K562 (cell line): ENCODE measurements at regions not wholly inside any gene's neighbourhood (a gene's known extent, or its start where the extent isn't known, plus 50 kb on each side); places are given as distances from the start of the nearest gene placed in this dataset.

Source experiments
- ATAC-seq: fragments of 200-7000 bp; cut with Tn5 transposase; 3 replicates; pipeline ENCODE4 v1.9.1; 2020; ENCODE audit warnings: moderate library complexity
- BruUV-seq: library from RNA; stranded (reverse); fragments of 400-500 nt; replicated peaks from 2 replicates; lab custom pipeline; 2021; lab: Mats Ljungman, UMichigan
- CTCF ChIA-PET: fragments of 300-600 bp; formaldehyde crosslinking; extraction: SDS; loops from one replicate; lab custom pipeline; 2021; ENCODE audit warnings: low intra/inter-chr PET ratio; lab: Yijun Ruan, JAX
- POLR2A ChIA-PET: fragments of 300-600, 350-650 bp; sonication (Branson Sonifier 250); formaldehyde crosslinking; extraction: SDS; loops from one replicate; lab custom pipeline; 2021; ENCODE audit warnings: antibody characterized with exemption, inconsistent platforms; lab: Yijun Ruan, JAX
- DNase-seq, 4 experiments: peaks; one replicate each; pipeline versions ENCODE4 v3.0.0 to v3.0.0-alpha.2; 2011 to 2018; ENCODE audit warnings: low spot score in 3 of 4, mixed read lengths in 3 of 4; ENCODE audit errors: extremely low read depth in 1 of 4
- FAIRE-seq: peaks from 2 replicates; lab custom pipeline; 2011; peaks lifted over from hg19 to GRCh38; lab: Jason Lieb, UNC
- H2AFZ ChIP-seq: 2 replicates; pipeline ENCODE4 v1.6.0; 2011; ENCODE audit warnings: low read depth, low read length, control low read depth, inconsistent platforms
- H3K27ac ChIP-seq: fragments of 200-600 bp; 3 replicates; pipeline ENCODE4 v1.8.0; 2011; ENCODE audit warnings: low read depth, mild to moderate bottlenecking, control low read depth, inconsistent platforms, low read length, moderate library complexity, mixed read lengths; ENCODE audit errors: extremely low read depth
- H3K27me3 ChIP-seq, 2 experiments: fragments of 300-600 bp in 1 of 2; 2 replicates in 1 of 2; 3 replicates in 1 of 2; pipeline versions ENCODE4 v1.6.0 to v1.8.0; 2011; ENCODE audit warnings: inconsistent platforms in 2 of 2, low read length in 2 of 2, mild to moderate bottlenecking in 1 of 2, mixed read lengths in 1 of 2, moderate library complexity in 1 of 2; ENCODE audit not compliant: control insufficient read depth in 2 of 2, insufficient read depth in 2 of 2
- H3K36me3 ChIP-seq: fragments of 300-600 bp; 3 replicates; pipeline ENCODE4 v1.8.0; 2011; ENCODE audit warnings: mild to moderate bottlenecking, low read length, inconsistent platforms; ENCODE audit not compliant: control insufficient read depth, insufficient read depth
- H3K4me1 ChIP-seq, 2 experiments: fragments of 200-600 bp in 1 of 2; replicated peaks in 1 of 2; 2 replicates in 1 of 2; 3 replicates in 1 of 2; pipeline versions ENCODE4 v1.5.1 to v1.8.0; 2011; ENCODE audit warnings: inconsistent platforms in 2 of 2, low read length in 2 of 2, mild to moderate bottlenecking in 1 of 2, mixed read lengths in 1 of 2, moderate library complexity in 1 of 2; ENCODE audit not compliant: control insufficient read depth in 2 of 2, insufficient read depth in 2 of 2
- H3K4me2 ChIP-seq: 2 replicates; pipeline ENCODE4 v1.6.1; 2011; ENCODE audit warnings: low read length, control low read depth, inconsistent platforms, mixed read lengths; ENCODE audit not compliant: insufficient read depth
- H3K4me3 ChIP-seq: fragments of 200-600 bp; sonication (generic), shearing (Covaris generic); 2 replicates; pipeline ENCODE4 v1.5.1; 2016; ENCODE audit warnings: control low read depth, inconsistent platforms
- H3K79me2 ChIP-seq: fragments of 200-600 bp; 3 replicates; pipeline ENCODE4 v1.8.0; 2011; ENCODE audit warnings: low read length, inconsistent platforms; ENCODE audit not compliant: control insufficient read depth, insufficient read depth
- H3K9ac ChIP-seq, 2 experiments: 2 replicates each; pipeline versions ENCODE4 v1.6.0 to v1.6.1; 2011; ENCODE audit warnings: low read depth in 2 of 2, low read length in 2 of 2, control low read depth in 1 of 2, inconsistent platforms in 1 of 2, mild to moderate bottlenecking in 1 of 2, mixed read lengths in 1 of 2; ENCODE audit not compliant: insufficient read depth in 1 of 2
- H3K9me1 ChIP-seq: one replicate; pipeline ENCODE4 v1.6.0; 2011; ENCODE audit warnings: inconsistent platforms, mild to moderate bottlenecking, low read length, moderate library complexity; ENCODE audit not compliant: control insufficient read depth, insufficient read depth
- H3K9me3 ChIP-seq: replicated peaks from 2 replicates; pipeline ENCODE4 v1.5.1; 2011; ENCODE audit warnings: low read depth, low read length, inconsistent platforms; ENCODE audit not compliant: control insufficient read depth, insufficient read depth
- H4K20me1 ChIP-seq: replicated peaks from 2 replicates; pipeline ENCODE4 v1.6.1; 2011; ENCODE audit warnings: low read length, inconsistent platforms, mixed read lengths; ENCODE audit not compliant: control insufficient read depth, insufficient read depth
- CXXC5 ChIP-seq: fragments of 250-450 bp; sonication (Bioruptor Pico); IDR thresholded peaks from 2 replicates; pipeline ENCODE4 v1.8.0; 2022; ENCODE audit warnings: inconsistent platforms, mild to moderate bottlenecking, moderate library complexity
- HMG20A ChIP-seq: fragments of 450-650 bp; formaldehyde crosslinking; conservative IDR thresholded peaks from 2 replicates; pipeline ENCODE4 v1.4.0; 2020; ENCODE audit warnings: mild to moderate bottlenecking, mixed read lengths
- RBM14 ChIP-seq: fragments of 200-400 bp; formaldehyde crosslinking; IDR thresholded peaks from 2 replicates; pipeline ENCODE4 v1.6.1; 2018; ENCODE audit warnings: low read depth, mild to moderate bottlenecking, low read length, moderate library complexity, borderline replicate concordance; ENCODE audit not compliant: insufficient read depth
- THRAP3 ChIP-seq: fragments of 450-650 bp; IDR thresholded peaks from 2 replicates; pipeline ENCODE4 v1.6.1; 2016; ENCODE audit warnings: mild to moderate bottlenecking, inconsistent platforms, borderline replicate concordance
- ZC3H11A ChIP-seq: IDR thresholded peaks from 2 replicates; pipeline ENCODE4 v1.6.1; 2012; ENCODE audit warnings: low read depth, low read length, improper control_type of control experiment
- in situ Hi-C: fragments of 300-500 bp; cut with MboI; formaldehyde crosslinking; loops from 4 replicates; pipeline ENCODE4 v1.15.0; 2018; ENCODE audit warnings: inconsistent platforms, mixed read lengths
- intact Hi-C: fragments of 100-400 bp; cut with micrococcal nuclease; formaldehyde crosslinking; loops from 2 replicates; pipeline ENCODE4 v1.14.2; 2022
- TF ChIP-seq, protein P1 (sequence below): sonication (generic); formaldehyde crosslinking; IDR thresholded peaks from 2 replicates; pipeline ENCODE4 v1.8.0; 2023; ENCODE audit warnings: mild to moderate bottlenecking, missing genetic modification reagents

DNA sequence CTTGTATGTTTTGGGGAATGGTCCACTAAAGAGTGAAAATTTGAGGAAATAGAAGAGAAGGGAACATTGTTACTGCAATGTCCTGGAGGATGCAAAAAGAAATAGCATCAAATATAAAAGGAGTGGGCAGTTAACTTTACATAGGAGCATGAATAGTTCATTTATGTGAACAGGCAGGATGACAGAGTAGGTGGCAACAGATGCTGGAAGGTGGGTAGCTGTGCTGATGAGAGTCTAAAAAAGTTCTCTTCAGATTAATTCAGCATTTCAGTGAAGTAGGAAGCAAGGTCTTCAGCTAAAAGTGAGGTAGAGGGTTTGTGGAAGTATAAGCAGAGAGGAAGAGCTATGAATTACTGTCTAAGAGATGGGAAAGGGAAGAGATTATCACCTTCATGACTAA is 276.5 kb downstream of the KIF2B start:
- TF ChIP-seq RBM14 (no peak), CXXC5 (CRISPR knock-in tag) (no peak), THRAP3 (no peak), HMG20A (CRISPR knock-in tag) (no peak), ZC3H11A (no peak)
- TF ChIP-seq, protein P1, sequence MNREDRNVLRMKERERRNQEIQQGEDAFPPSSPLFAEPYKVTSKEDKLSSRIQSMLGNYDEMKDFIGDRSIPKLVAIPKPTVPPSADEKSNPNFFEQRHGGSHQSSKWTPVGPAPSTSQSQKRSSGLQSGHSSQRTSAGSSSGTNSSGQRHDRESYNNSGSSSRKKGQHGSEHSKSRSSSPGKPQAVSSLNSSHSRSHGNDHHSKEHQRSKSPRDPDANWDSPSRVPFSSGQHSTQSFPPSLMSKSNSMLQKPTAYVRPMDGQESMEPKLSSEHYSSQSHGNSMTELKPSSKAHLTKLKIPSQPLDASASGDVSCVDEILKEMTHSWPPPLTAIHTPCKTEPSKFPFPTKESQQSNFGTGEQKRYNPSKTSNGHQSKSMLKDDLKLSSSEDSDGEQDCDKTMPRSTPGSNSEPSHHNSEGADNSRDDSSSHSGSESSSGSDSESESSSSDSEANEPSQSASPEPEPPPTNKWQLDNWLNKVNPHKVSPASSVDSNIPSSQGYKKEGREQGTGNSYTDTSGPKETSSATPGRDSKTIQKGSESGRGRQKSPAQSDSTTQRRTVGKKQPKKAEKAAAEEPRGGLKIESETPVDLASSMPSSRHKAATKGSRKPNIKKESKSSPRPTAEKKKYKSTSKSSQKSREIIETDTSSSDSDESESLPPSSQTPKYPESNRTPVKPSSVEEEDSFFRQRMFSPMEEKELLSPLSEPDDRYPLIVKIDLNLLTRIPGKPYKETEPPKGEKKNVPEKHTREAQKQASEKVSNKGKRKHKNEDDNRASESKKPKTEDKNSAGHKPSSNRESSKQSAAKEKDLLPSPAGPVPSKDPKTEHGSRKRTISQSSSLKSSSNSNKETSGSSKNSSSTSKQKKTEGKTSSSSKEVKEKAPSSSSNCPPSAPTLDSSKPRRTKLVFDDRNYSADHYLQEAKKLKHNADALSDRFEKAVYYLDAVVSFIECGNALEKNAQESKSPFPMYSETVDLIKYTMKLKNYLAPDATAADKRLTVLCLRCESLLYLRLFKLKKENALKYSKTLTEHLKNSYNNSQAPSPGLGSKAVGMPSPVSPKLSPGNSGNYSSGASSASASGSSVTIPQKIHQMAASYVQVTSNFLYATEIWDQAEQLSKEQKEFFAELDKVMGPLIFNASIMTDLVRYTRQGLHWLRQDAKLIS = no peak
- ATAC-seq = no peak
- BruUV-seq = no TSS peak
- no peaks in the 10 kb centered on the region for H3K27me3 ChIP-seq
- H2AFZ ChIP-seq = no peak overlapping the region
- H4K20me1 ChIP-seq = no peaks in the 10 kb centered on the region
- ChIA-PET CTCF (no interaction called here), POLR2A (no interaction called here)
- no peaks in the 10 kb centered on the region for H3K36me3 ChIP-seq
- no peak overlapping the region for H3K9ac ChIP-seq
- H3K4me2 ChIP-seq = no peak overlapping the region
- H3K79me2 ChIP-seq = no peaks in the 10 kb centered on the region
- no peaks in the 10 kb centered on the region for H3K4me1 ChIP-seq
- peaks cover 2% of the 10 kb centered on the region; the same call in 1 of the 2 replicates for H3K9me3 ChIP-seq
- no peak overlapping the region for H3K27ac ChIP-seq
- no peak for FAIRE-seq
- DNase-seq = no peak
- in situ Hi-C loops = no loop called here
- intact Hi-C loops = no loop called here
- H3K9me1 ChIP-seq = no peaks in the 10 kb centered on the region
- H3K4me3 ChIP-seq = no peak overlapping the region
